HL-60 (cell line): ENCODE measurements at regions not wholly inside any gene's neighbourhood (a gene's known extent, or its start where the extent isn't known, plus 50 kb on each side); places are given as distances from the start of the nearest gene placed in this dataset.
"Not testable (repeated sequence)": the region's sequence is repeated elsewhere in the genome, so short reads cannot be mapped to it uniquely, and the experiment has no call there.

Source experiments
- DNase-seq, 2 experiments: peaks; one replicate each; pipeline ENCODE4 v3.0.0-alpha.2; 2010 to 2020; ENCODE audit warnings: low read depth in 1 of 2, low spot score in 1 of 2
- H3K27ac ChIP-seq: fragments of 250-450 bp; sonication (Bioruptor Pico); replicated peaks from 2 replicates; pipeline ENCODE4 v1.5.1; 2020; ENCODE audit warnings: mild to moderate bottlenecking, moderate library complexity
- H3K27me3 ChIP-seq: fragments of 250-450 bp; sonication (Bioruptor Pico); 2 replicates; pipeline ENCODE4 v1.5.1; 2021; ENCODE audit warnings: mild to moderate bottlenecking, moderate library complexity; ENCODE audit not compliant: insufficient read depth, poor library complexity, severe bottlenecking
- H3K4me3 ChIP-seq: replicated peaks from 2 replicates; pipeline ENCODE4 v1.5.1; 2011; ENCODE audit warnings: mild to moderate bottlenecking, control low read depth, low read length; ENCODE audit not compliant: insufficient read depth
- GABPA ChIP-seq: IDR thresholded peaks from 2 replicates; pipeline ENCODE4 v1.6.1; 2012; ENCODE audit warnings: low read depth
- POLR2AphosphoS5 ChIP-seq: IDR thresholded peaks from 2 replicates; pipeline ENCODE4 v1.6.1; 2012; ENCODE audit warnings: low read depth
- SPI1 ChIP-seq: IDR thresholded peaks from 2 replicates; pipeline ENCODE4 v1.6.1; 2012; ENCODE audit warnings: low read depth, mild to moderate bottlenecking, borderline replicate concordance
- TF ChIP-seq, protein P1 (sequence below): IDR thresholded peaks from 2 replicates; pipeline ENCODE4 v1.6.1; 2012; ENCODE audit warnings: low read depth; ENCODE audit not compliant: insufficient replicate concordance
- TF ChIP-seq, protein P2 (sequence below): IDR thresholded peaks from one replicate; pipeline ENCODE4 v1.5.1; 2011; ENCODE audit warnings: low read length, control low read depth, inconsistent platforms; ENCODE audit not compliant: insufficient read depth

DNA sequence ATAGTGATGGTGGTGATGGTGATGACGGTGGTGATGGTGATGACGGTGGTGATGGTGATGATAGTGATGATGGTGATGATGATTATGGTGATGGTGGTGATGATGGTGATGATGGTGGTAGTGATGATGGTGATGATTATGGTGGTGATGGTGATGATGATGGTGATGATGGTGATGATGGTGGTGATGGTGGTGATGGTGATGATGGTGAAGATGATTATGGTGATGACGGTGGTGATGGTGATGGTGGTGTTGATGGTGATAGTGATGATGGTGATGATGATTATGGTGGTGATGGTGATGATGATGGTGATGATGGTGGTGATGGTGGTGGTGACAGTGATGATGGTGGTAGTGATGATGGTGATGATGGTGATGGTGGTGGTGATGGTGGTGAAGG, 149.2 kb upstream of the IRX1 start:
- H3K4me3 ChIP-seq, result no peak overlapping the region
- TF ChIP-seq SPI1, result no peak
- TF ChIP-seq, protein P1, sequence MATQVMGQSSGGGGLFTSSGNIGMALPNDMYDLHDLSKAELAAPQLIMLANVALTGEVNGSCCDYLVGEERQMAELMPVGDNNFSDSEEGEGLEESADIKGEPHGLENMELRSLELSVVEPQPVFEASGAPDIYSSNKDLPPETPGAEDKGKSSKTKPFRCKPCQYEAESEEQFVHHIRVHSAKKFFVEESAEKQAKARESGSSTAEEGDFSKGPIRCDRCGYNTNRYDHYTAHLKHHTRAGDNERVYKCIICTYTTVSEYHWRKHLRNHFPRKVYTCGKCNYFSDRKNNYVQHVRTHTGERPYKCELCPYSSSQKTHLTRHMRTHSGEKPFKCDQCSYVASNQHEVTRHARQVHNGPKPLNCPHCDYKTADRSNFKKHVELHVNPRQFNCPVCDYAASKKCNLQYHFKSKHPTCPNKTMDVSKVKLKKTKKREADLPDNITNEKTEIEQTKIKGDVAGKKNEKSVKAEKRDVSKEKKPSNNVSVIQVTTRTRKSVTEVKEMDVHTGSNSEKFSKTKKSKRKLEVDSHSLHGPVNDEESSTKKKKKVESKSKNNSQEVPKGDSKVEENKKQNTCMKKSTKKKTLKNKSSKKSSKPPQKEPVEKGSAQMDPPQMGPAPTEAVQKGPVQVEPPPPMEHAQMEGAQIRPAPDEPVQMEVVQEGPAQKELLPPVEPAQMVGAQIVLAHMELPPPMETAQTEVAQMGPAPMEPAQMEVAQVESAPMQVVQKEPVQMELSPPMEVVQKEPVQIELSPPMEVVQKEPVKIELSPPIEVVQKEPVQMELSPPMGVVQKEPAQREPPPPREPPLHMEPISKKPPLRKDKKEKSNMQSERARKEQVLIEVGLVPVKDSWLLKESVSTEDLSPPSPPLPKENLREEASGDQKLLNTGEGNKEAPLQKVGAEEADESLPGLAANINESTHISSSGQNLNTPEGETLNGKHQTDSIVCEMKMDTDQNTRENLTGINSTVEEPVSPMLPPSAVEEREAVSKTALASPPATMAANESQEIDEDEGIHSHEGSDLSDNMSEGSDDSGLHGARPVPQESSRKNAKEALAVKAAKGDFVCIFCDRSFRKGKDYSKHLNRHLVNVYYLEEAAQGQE, result no peak
- TF ChIP-seq, protein P2, sequence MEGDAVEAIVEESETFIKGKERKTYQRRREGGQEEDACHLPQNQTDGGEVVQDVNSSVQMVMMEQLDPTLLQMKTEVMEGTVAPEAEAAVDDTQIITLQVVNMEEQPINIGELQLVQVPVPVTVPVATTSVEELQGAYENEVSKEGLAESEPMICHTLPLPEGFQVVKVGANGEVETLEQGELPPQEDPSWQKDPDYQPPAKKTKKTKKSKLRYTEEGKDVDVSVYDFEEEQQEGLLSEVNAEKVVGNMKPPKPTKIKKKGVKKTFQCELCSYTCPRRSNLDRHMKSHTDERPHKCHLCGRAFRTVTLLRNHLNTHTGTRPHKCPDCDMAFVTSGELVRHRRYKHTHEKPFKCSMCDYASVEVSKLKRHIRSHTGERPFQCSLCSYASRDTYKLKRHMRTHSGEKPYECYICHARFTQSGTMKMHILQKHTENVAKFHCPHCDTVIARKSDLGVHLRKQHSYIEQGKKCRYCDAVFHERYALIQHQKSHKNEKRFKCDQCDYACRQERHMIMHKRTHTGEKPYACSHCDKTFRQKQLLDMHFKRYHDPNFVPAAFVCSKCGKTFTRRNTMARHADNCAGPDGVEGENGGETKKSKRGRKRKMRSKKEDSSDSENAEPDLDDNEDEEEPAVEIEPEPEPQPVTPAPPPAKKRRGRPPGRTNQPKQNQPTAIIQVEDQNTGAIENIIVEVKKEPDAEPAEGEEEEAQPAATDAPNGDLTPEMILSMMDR, result no peak
- no peak for TF ChIP-seq GABPA
- TF ChIP-seq POLR2AphosphoS5, result no peak
- no peaks in the 10 kb centered on the region for H3K27me3 ChIP-seq
- H3K27ac ChIP-seq, result no peak overlapping the region
- no peak for DNase-seq

DNA sequence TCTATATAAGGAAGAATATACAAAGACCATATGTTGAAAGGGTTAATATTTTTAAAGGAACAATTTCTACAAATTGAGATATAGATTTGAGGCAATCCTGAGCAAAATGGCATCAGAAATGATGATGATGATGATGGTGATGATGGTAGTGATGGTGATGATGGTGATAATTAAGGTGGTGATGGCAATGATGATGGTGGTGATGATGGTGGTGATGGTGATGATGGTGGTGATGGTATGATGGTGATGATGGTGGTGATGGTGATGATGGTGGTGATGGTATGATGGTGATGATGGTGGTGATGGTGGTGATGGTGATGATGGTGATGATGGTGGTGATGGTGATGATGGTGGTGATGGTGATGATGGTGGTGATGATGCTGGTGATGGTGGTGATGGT, 150.1 kb upstream of the IRX1 start:
- not testable (repeated sequence) for H3K27me3 ChIP-seq, H3K4me3 ChIP-seq, DNase-seq, H3K27ac ChIP-seq

DNA sequence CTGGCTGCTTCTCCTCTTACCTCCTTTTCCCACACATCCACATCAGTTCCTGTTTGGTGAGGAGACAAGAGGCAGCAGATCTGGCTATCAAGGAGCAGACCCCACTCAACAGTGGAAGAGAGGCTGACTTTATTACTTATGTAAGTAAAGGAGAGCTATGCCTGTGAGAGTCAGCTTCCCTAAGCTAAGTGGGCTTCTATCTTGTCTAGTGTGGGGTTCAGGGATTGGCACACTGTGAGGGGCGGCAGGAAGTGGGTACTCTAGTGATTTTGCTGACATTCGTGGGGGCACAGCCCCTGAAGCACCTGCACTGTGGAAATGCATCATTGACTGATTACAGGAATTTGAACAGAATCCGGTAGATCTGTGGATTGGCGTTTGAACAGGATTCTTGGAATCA, 163.5 kb upstream of the IRX1 start:
- DNase-seq, result no peak
- Histone ChIP-seq H3K27me3 (no peaks in the 10 kb centered on the region), H3K27ac (no peak overlapping the region), H3K4me3 (no peak overlapping the region)
- TF ChIP-seq POLR2AphosphoS5 (no peak), SPI1 (no peak), GABPA (no peak)
- TF ChIP-seq, protein P1, result no peak
- TF ChIP-seq, protein P2, result no peak

DNA sequence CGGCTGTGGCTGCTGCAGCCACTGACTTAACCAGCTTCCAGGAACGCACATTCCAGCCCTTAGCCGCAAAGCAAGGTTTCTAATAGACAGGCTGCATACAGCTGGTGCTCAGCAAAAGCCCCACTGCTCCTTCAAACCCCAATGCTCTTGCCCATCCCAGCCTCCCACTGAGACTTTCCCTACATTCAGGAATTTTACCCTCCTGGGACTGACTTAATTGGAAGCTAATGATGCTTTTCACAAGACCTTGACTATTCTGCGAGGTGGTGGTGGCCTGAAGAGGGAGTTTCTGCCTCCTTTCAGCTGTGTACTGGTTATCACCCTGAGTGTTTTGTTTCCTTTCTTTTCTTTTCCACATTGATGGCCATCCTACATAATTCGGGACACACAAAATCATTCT, 164.9 kb upstream of the IRX1 start:
- Histone ChIP-seq H3K27me3 (no peaks in the 10 kb centered on the region), H3K27ac (no peak overlapping the region), H3K4me3 (no peak overlapping the region)
- no peak for DNase-seq
- TF ChIP-seq GABPA (no peak), POLR2AphosphoS5 (no peak), SPI1 (no peak)
- TF ChIP-seq, protein P1, result no peak
- TF ChIP-seq, protein P2, result no peak
